ENCODE measurements at regions not wholly inside any gene's neighbourhood (a gene's known extent, or its start where the extent isn't known, plus 50 kb on each side); places are given as distances from the start of the nearest gene placed in this dataset.

- H3K36me3 ChIP-seq: no peaks in the 10 kb centered on the region
- H3K4me3 ChIP-seq: no peak overlapping the region
- intact Hi-C loops (cut with DNase I): loop anchor here (2.0 to 5.0 kb wide), 2 partner anchors 105 to 273 kb away; no protein-coding TSS in a partner anchor
- H3K27ac ChIP-seq: no peak overlapping the region
- TF ChIP-seq POLR2AphosphoS5 (IDR thresholded peaks at IDR 0.05): no peak
- no peak for TF ChIP-seq CTCF (IDR thresholded peaks at IDR 0.05)
- TF ChIP-seq POLR2A (IDR thresholded peaks at IDR 0.05): no peak
- no peak for TF ChIP-seq EP300 (IDR thresholded peaks at IDR 0.05)
- H3K4me1 ChIP-seq: peaks cover 0 to 8% (median 0%) of the 10 kb centered on the region in 4 donors
- peaks cover 0 to 9% (median 0%) of the 10 kb centered on the region in 3 donors for H3K27me3 ChIP-seq
- H3K9me3 ChIP-seq: no peaks in the 10 kb centered on the region
- 66 to 72% methylated on average over 4 of the region's 4 CpGs for WGBS, 2 donors
- no peak for DNase-seq
Measured at GRCh38 chr7:26091933-26092332, 60.1 kb upstream of the NFE2L3 start.

DNA sequence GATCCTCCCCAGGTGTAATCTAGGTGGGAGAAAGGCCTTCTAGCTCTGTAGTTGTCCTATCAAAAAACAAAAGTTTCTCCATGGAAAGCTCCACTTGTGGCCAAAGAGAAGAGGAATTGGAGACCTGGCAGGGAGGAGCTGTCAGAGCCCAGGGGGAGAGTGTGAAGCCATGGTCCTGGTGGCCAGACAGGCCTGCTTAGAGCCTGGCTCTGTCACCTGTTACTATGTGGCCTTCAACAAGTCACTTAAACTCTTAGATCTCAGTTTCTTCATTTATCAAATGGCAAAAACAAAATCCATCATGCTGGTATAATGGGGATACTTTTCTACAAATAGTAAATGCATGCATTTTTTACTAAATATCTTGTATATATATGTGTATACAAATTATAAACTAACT, 59.0 kb upstream of the NFE2L3 start:
- Histone ChIP-seq H3K27ac (no peak overlapping the region), H3K36me3 (no peaks in the 10 kb centered on the region), H3K4me1 (peaks cover 0 to 8% (median 0%) of the 10 kb centered on the region in 4 donors), H3K27me3 (peaks cover 0 to 9% (median 0%) of the 10 kb centered on the region in 3 donors), H3K9me3 (no peaks in the 10 kb centered on the region), H3K4me3 (no peak overlapping the region)
- intact Hi-C loops (cut with DNase I): loop anchor here (5.0 kb wide), 1 partner anchor 104 kb away; no protein-coding TSS in a partner anchor
- TF ChIP-seq EP300 (IDR thresholded peaks at IDR 0.05): no peak
- no peak for TF ChIP-seq POLR2AphosphoS5 (IDR thresholded peaks at IDR 0.05)
- TF ChIP-seq CTCF (IDR thresholded peaks at IDR 0.05): no peak
- no peak for TF ChIP-seq POLR2A (IDR thresholded peaks at IDR 0.05)
- no peak for DNase-seq

- intact Hi-C loops (cut with DNase I): no loop called here
Measured at GRCh38 chr7:26096136-26096535, 55.9 kb upstream of the NFE2L3 start.

DNA sequence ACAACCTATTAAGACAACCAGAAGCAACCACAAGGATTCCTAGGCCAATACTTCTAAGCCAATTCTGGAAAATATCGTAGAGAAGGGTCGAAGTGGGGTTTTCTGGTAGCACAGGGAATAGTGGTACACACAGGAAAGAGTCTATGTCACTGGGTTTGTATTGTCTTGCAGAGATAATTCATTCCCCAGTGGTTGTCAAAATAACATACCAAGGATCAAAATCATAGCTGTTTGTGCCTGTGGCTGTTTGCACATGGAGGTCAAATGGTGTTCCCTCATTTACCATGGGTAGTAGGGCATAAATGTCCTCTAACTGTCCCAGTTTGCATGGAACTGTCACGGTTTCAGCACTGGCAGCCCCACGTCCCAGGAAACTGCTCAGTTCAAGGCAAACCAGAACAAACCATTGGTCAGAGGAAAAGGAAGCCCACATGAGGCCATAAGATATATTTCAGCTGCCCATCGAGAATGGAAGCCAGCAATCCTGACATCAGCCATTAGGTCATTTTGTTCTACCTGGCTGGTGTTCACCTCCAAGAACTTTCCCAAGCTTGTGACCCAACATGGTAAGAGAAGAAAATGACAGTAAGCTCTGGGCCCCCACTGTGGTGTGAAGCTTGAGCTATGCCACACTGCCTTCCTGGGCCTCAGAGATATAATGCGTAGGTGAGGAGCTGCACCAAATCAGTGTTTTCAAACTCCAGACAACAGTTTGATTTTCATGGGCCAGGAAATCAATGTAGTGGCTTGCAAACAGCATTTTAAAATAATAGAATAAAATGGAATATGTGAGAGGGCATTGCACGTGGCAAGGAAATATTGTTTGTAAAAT, 53.9 kb upstream of the NFE2L3 start:
- no peak overlapping the region for H3K27ac ChIP-seq
- intact Hi-C loops (cut with DNase I): no loop called here
- no peak overlapping the region for H3K4me3 ChIP-seq
- no peaks in the 10 kb centered on the region for H3K4me1 ChIP-seq
- WGBS, 2 donors: 87 to 95% methylated on average over 7 of the region's 7 CpGs
- TF ChIP-seq CTCF (IDR thresholded peaks at IDR 0.05) (no peak), POLR2AphosphoS5 (IDR thresholded peaks at IDR 0.05) (no peak)
- DNase-seq: no peak
- H3K27me3 ChIP-seq: no peaks in the 10 kb centered on the region
- H3K9me3 ChIP-seq: no peaks in the 10 kb centered on the region
- H3K36me3 ChIP-seq: no peaks in the 10 kb centered on the region

More at GRCh38 chr7:26096136-26096535, 55.9 kb upstream of the NFE2L3 start:
- Histone ChIP-seq H3K4me1 (peaks cover 0 to 3% (median 0%) of the 10 kb centered on the region in 4 donors), H3K4me3 (no peak overlapping the region), H3K36me3 (no peaks in the 10 kb centered on the region), H3K27ac (no peak overlapping the region), H3K27me3 (peaks cover 0 to 8% (median 0%) of the 10 kb centered on the region in 3 donors), H3K9me3 (no peaks in the 10 kb centered on the region)
- DNase-seq: no peak
- no peak for TF ChIP-seq EP300 (IDR thresholded peaks at IDR 0.05)
- no peak for TF ChIP-seq POLR2AphosphoS5 (IDR thresholded peaks at IDR 0.05)
- no peak for TF ChIP-seq POLR2A (IDR thresholded peaks at IDR 0.05)
- no peak for TF ChIP-seq CTCF (IDR thresholded peaks at IDR 0.05)
- 89 to 94% methylated on average over 3 of the region's 3 CpGs for WGBS, 2 donors

All from sigmoid colon (tissue), 6 donors.